ENCODE measurements at regions not wholly inside any gene's neighbourhood (a gene's known extent, or its start where the extent isn't known, plus 50 kb on each side); places are given as distances from the start of the nearest gene placed in this dataset.

DNA sequence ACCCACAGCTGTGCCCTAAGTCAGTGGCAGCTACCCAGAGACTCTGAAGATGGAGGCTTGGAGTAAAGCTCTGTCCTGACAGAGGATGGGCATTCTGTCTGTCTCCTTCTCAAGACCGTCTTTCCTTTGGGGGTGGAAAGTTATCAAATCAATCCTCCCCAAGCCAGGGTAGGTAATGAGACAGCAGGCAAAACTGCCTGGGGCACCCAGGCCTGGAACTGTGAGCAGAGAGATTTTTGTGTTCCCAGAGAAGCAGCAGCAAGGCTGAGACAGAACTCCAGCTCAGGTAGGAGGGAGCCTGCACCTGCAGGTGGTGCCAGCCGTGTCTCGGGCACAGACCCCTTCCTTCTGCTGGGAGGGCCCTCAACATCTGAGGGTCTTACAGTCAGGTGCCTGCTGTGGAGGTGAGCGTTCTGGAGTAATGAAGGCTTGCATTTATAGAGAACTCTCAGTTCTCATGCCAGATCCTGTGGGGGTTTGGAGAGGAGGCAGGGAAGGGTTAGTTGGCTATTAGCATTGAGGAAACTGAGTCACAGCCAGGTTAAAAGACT is 95.6 kb downstream of the RIPK4 start:
- no peak for TF ChIP-seq EZH2phosphoT487 (IDR thresholded peaks at IDR 0.05; ENCODE audit: borderline replicate concordance, low read depth, low read length)
- TF ChIP-seq, protein P1, sequence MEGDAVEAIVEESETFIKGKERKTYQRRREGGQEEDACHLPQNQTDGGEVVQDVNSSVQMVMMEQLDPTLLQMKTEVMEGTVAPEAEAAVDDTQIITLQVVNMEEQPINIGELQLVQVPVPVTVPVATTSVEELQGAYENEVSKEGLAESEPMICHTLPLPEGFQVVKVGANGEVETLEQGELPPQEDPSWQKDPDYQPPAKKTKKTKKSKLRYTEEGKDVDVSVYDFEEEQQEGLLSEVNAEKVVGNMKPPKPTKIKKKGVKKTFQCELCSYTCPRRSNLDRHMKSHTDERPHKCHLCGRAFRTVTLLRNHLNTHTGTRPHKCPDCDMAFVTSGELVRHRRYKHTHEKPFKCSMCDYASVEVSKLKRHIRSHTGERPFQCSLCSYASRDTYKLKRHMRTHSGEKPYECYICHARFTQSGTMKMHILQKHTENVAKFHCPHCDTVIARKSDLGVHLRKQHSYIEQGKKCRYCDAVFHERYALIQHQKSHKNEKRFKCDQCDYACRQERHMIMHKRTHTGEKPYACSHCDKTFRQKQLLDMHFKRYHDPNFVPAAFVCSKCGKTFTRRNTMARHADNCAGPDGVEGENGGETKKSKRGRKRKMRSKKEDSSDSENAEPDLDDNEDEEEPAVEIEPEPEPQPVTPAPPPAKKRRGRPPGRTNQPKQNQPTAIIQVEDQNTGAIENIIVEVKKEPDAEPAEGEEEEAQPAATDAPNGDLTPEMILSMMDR (conservative IDR thresholded peaks at IDR 0.05; ENCODE audit: low read length) = no peak
- ChIA-PET POLR2A (no interaction called here), CTCF (ENCODE audit: unreplicated experiment) (no interaction called here)
- Histone ChIP-seq H3K4me2 (ENCODE audit: low read length) (no peak overlapping the region), H3K9me2 (ENCODE audit: insufficient read depth, low read length) (no peaks in the 10 kb centered on the region), H3K36me3 (ENCODE audit: insufficient read depth, low read length) (no peaks in the 10 kb centered on the region), H3K4me1 (ENCODE audit: insufficient read depth, low read length, poor library complexity, severe bottlenecking) (no peaks in the 10 kb centered on the region), H4K20me1 (ENCODE audit: insufficient read depth, low read length) (no peaks in the 10 kb centered on the region), H2AFZ (ENCODE audit: low read length) (no peak overlapping the region), H3K4me3 (ENCODE audit: low read depth, low read length, poor library complexity, severe bottlenecking) (no peak overlapping the region), H3K27ac (ENCODE audit: low read depth, low read length, poor library complexity, severe bottlenecking) (no peak overlapping the region), H3K9me3 (ENCODE audit: low read length) (no peaks in the 10 kb centered on the region), H3K79me2 (ENCODE audit: insufficient read depth, low read depth, low read length) (no peaks in the 10 kb centered on the region)
- no TSS peak for BruUV-seq (replicated peaks)
- intact Hi-C loops (cut with micrococcal nuclease; ENCODE audit: unreplicated experiment) = no loop called here
- DNase-seq (ENCODE audit: low spot score) = no peak

DNA sequence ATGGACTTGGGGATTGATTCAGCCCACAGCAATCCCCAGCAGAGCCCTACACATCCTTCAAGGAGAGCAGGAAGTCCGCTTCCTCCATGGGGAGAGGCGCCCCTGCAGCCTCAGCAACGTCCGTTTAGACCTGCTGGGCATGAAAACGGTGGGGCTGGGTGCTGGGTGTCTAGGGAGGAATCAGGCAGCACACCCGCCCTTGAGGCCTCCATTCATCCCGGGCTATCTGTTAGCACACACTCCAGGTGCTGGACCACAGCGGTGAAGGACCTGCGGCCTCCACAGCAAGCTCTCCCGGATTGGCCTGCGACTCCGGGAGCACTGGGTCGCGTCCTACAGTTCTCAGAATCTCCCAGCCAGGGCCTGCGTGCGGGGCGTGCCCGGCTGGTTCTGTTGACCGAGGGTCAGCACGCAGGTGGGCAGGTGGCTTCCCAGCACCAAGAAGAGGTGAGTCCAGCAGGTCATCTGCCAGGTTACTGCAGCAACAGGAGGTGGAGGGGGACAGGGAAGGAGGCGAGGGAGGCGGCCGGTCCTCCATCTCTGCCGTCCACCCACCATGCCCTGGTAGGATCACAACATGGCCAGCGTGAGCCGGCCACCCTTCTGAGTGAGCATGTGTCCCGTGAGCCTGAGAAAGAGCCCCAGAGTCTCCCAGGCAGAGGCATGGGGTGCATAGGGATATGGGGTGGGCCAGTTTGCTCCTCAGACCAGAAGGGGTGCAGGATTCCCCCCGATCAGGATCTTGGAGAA is 96.6 kb downstream of the RIPK4 start:
- ChIA-PET CTCF (ENCODE audit: unreplicated experiment) (no interaction called here), POLR2A (no interaction called here)
- Histone ChIP-seq H3K9me2 (ENCODE audit: insufficient read depth, low read length) (no peaks in the 10 kb centered on the region), H4K20me1 (ENCODE audit: insufficient read depth, low read length) (no peaks in the 10 kb centered on the region), H3K79me2 (ENCODE audit: insufficient read depth, low read depth, low read length) (no peaks in the 10 kb centered on the region), H3K4me3 (ENCODE audit: low read depth, low read length, poor library complexity, severe bottlenecking) (no peak overlapping the region), H3K4me2 (ENCODE audit: low read length) (no peak overlapping the region), H3K9me3 (ENCODE audit: low read length) (no peaks in the 10 kb centered on the region), H3K4me1 (ENCODE audit: insufficient read depth, low read length, poor library complexity, severe bottlenecking) (no peaks in the 10 kb centered on the region), H3K27ac (ENCODE audit: low read depth, low read length, poor library complexity, severe bottlenecking) (no peak overlapping the region), H2AFZ (ENCODE audit: low read length) (no peak overlapping the region), H3K36me3 (ENCODE audit: insufficient read depth, low read length) (no peaks in the 10 kb centered on the region)
- BruUV-seq (replicated peaks) = no TSS peak
- no peak for DNase-seq (ENCODE audit: low spot score)
- TF ChIP-seq, protein P1 (conservative IDR thresholded peaks at IDR 0.05; ENCODE audit: low read length) = no peak
- no peak for TF ChIP-seq EZH2phosphoT487 (IDR thresholded peaks at IDR 0.05; ENCODE audit: borderline replicate concordance, low read depth, low read length)
- intact Hi-C loops (cut with micrococcal nuclease; ENCODE audit: unreplicated experiment) = no loop called here

DNA sequence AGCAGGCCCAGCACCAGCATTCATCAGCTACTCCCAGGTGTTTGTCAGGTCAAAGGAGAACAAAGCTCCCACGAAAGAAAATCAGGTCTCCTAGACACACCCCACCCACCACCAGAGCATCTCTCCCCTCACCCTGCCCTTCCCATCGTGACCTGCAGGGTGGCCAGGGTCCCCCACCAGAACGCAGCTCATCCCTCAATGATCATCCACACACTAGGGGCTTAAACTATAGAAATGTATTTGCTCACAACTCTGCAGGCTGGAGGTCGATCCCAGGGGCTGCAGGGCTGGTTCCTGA is 97.4 kb downstream of the RIPK4 start:
- no peak overlapping the region for H3K27ac ChIP-seq (ENCODE audit: low read depth, low read length, poor library complexity, severe bottlenecking)
- POLR2A ChIA-PET = no interaction called here
- H3K4me2 ChIP-seq (ENCODE audit: low read length) = no peak overlapping the region
- no peak for TF ChIP-seq EZH2phosphoT487 (IDR thresholded peaks at IDR 0.05; ENCODE audit: borderline replicate concordance, low read depth, low read length)
- TF ChIP-seq, protein P1 (conservative IDR thresholded peaks at IDR 0.05; ENCODE audit: low read length) = no peak
- H3K79me2 ChIP-seq (ENCODE audit: insufficient read depth, low read depth, low read length) = no peaks in the 10 kb centered on the region
- no TSS peak for BruUV-seq (replicated peaks)
- H3K36me3 ChIP-seq (ENCODE audit: insufficient read depth, low read length) = no peaks in the 10 kb centered on the region
- no peak overlapping the region for H2AFZ ChIP-seq (ENCODE audit: low read length)
- no peaks in the 10 kb centered on the region for H4K20me1 ChIP-seq (ENCODE audit: insufficient read depth, low read length)
- CTCF ChIA-PET (ENCODE audit: unreplicated experiment) = no interaction called here
- H3K4me3 ChIP-seq (ENCODE audit: low read depth, low read length, poor library complexity, severe bottlenecking) = no peak overlapping the region
- intact Hi-C loops (cut with micrococcal nuclease; ENCODE audit: unreplicated experiment) = no loop called here
- H3K9me3 ChIP-seq (ENCODE audit: low read length) = no peaks in the 10 kb centered on the region
- no peaks in the 10 kb centered on the region for H3K9me2 ChIP-seq (ENCODE audit: insufficient read depth, low read length)
- no peaks in the 10 kb centered on the region for H3K4me1 ChIP-seq (ENCODE audit: insufficient read depth, low read length, poor library complexity, severe bottlenecking)
- no peak for DNase-seq (ENCODE audit: low spot score)
